Eye (tissue), 1 donor: ENCODE measurements at regions not wholly inside any gene's neighbourhood (a gene's known extent, or its start where the extent isn't known, plus 50 kb on each side); places are given as distances from the start of the nearest gene placed in this dataset.

Experiments used
- DNase-seq: peaks from one replicate; pipeline ENCODE4 v3.0.0-alpha.2; 2015

- no peak for DNase-seq
These were observed 80.0 kb upstream of the INSIG1 start for GRCh38 chr7:155217634-155218033.

GRCh38 chr7:155218276-155219153, 79.2 kb upstream of the INSIG1 start:
- no peak for DNase-seq

GRCh38 chr7:155219154-155219531, 78.5 kb upstream of the INSIG1 start:
- no peak for DNase-seq

- no peak for DNase-seq
These were observed 77.5 kb upstream of the INSIG1 start for GRCh38 chr7:155219947-155220769.

- no peak for DNase-seq
These were observed 76.8 kb upstream of the INSIG1 start for GRCh38 chr7:155220903-155221302.

- no peak for DNase-seq
These were observed 76.1 kb upstream of the INSIG1 start for GRCh38 chr7:155221547-155221946.

- no peak for DNase-seq
These were observed 75.6 kb upstream of the INSIG1 start for GRCh38 chr7:155222061-155222460.

GRCh38 chr7:155222573-155222972, 75.1 kb upstream of the INSIG1 start:
- DNase-seq: no peak

GRCh38 chr7:155223021-155223420, 74.7 kb upstream of the INSIG1 start:
- DNase-seq: no peak

GRCh38 chr7:155223503-155223902, 74.2 kb upstream of the INSIG1 start:
- DNase-seq: no peak

GRCh38 chr7:155224116-155224811, 73.4 kb upstream of the INSIG1 start:
- DNase-seq: no peak

- no peak for DNase-seq
These were observed 72.6 kb upstream of the INSIG1 start for GRCh38 chr7:155225095-155225494.

- DNase-seq: no peak
These were observed 72.2 kb upstream of the INSIG1 start for GRCh38 chr7:155225516-155225915.

GRCh38 chr7:155226261-155227003, 71.2 kb upstream of the INSIG1 start:
- DNase-seq: no peak

- DNase-seq: no peak
These were observed 70.5 kb upstream of the INSIG1 start for GRCh38 chr7:155227004-155227787.

- no peak for DNase-seq
These were observed 69.8 kb upstream of the INSIG1 start for GRCh38 chr7:155227788-155228458.

- DNase-seq: no peak
These were observed 69.2 kb upstream of the INSIG1 start for GRCh38 chr7:155228459-155228845.

GRCh38 chr7:155228894-155229293, 68.8 kb upstream of the INSIG1 start:
- DNase-seq: no peak

- DNase-seq: peak; percentile 19
These were observed 68.0 kb upstream of the INSIG1 start for GRCh38 chr7:155229548-155230168.

- DNase-seq: peak; percentile 83
These were observed 67.5 kb upstream of the INSIG1 start for GRCh38 chr7:155230169-155230593.
